HFF-Myc (cell line): ENCODE measurements at regions not wholly inside any gene's neighbourhood (a gene's known extent, or its start where the extent isn't known, plus 50 kb on each side); places are given as distances from the start of the nearest gene placed in this dataset.

Experiments used
- DNase-seq: peaks from one replicate; pipeline ENCODE4 v3.0.0-alpha.2; 2011; ENCODE audit warnings: low read depth; ENCODE audit errors: extremely low read depth
- H3K4me3 ChIP-seq: replicated peaks from 2 replicates; pipeline ENCODE4 v1.5.1; 2011; ENCODE audit warnings: low read depth, mild to moderate bottlenecking, control low read depth, low read length
- CTCF ChIP-seq: IDR thresholded peaks from 2 replicates; pipeline ENCODE4 v1.5.1; 2012; ENCODE audit warnings: mild to moderate bottlenecking, low read depth, low read length, control low read depth; ENCODE audit errors: missing control alignments

GRCh38 chr11:37572491-37573171 lies 974.6 kb upstream of the RAG2 start:
- no peak for DNase-seq
- H3K4me3 ChIP-seq, result no peak overlapping the region
- TF ChIP-seq CTCF, result no peak

- no peak for DNase-seq
- TF ChIP-seq CTCF, result no peak
- no peak overlapping the region for H3K4me3 ChIP-seq
Observed at GRCh38 chr11:37571246-37571645, 973.2 kb upstream of the RAG2 start.

GRCh38 chr11:37560991-37561390 lies 963.0 kb upstream of the RAG2 start:
- no peak for DNase-seq
- no peak for TF ChIP-seq CTCF
- no peak overlapping the region for H3K4me3 ChIP-seq

GRCh38 chr11:37560346-37560745 lies 962.3 kb upstream of the RAG2 start:
- TF ChIP-seq CTCF, result no peak
- DNase-seq, result no peak
- H3K4me3 ChIP-seq, result no peak overlapping the region

GRCh38 chr11:37558619-37559210 lies 960.7 kb upstream of the RAG2 start:
- DNase-seq, result no peak
- no peak overlapping the region for H3K4me3 ChIP-seq
- no peak for TF ChIP-seq CTCF

- no peak for TF ChIP-seq CTCF
- no peak overlapping the region for H3K4me3 ChIP-seq
- no peak for DNase-seq
Observed at GRCh38 chr11:37557990-37558389, 960.0 kb upstream of the RAG2 start.
